ENCODE measurements at regions not wholly inside any gene's neighbourhood (a gene's known extent, or its start where the extent isn't known, plus 50 kb on each side); places are given as distances from the start of the nearest gene placed in this dataset.

- TF ChIP-seq POLR2AphosphoS5 (IDR thresholded peaks at IDR 0.05; ENCODE audit: low read depth, low read length) (no peak), POLR2A (IDR thresholded peaks at IDR 0.05; ENCODE audit: low read depth, low read length) (no peak)
These were observed 487.0 kb upstream of the RGS18 start for GRCh38 chr1:191671236-191671635.

All from GM12891 (cell line).